HFFc6 (cell line): ENCODE measurements at regions not wholly inside any gene's neighbourhood (a gene's known extent, or its start where the extent isn't known, plus 50 kb on each side); places are given as distances from the start of the nearest gene placed in this dataset.

Source experiments
- DNase-seq: peaks from one replicate; pipeline ENCODE4 v3.0.0-alpha.2; 2018
- H3K27ac Mint-ChIP-seq: 2 replicates; pipeline ENCODE4 v1.8.0; 2020; ENCODE audit warnings: mild to moderate bottlenecking, mixed read lengths
- H3K27me3 Mint-ChIP-seq: 2 replicates; pipeline ENCODE4 v1.8.0; 2021; ENCODE audit warnings: mild to moderate bottlenecking, moderate library complexity, mixed read lengths; ENCODE audit not compliant: insufficient read depth
- H3K36me3 Mint-ChIP-seq: 2 replicates; pipeline ENCODE4 v1.8.0; 2021; ENCODE audit warnings: low read depth, mixed read lengths
- H3K4me1 Mint-ChIP-seq: 2 replicates; pipeline ENCODE4 v1.8.0; 2020; ENCODE audit warnings: low read depth, mixed read lengths
- H3K4me3 Mint-ChIP-seq: 2 replicates; pipeline ENCODE4 v1.8.0; 2020; ENCODE audit warnings: mild to moderate bottlenecking, moderate library complexity, mixed read lengths
- H3K9me3 Mint-ChIP-seq: 2 replicates; pipeline ENCODE4 v1.8.0; 2020; ENCODE audit warnings: mild to moderate bottlenecking, mixed read lengths
- TF ChIP-seq, protein P1 (sequence below): fragments of 200-600 bp; sonication (generic); IDR thresholded peaks from 2 replicates; pipeline ENCODE4 v1.5.0; 2021; ENCODE audit warnings: antibody characterized with exemption, mild to moderate bottlenecking

DNA sequence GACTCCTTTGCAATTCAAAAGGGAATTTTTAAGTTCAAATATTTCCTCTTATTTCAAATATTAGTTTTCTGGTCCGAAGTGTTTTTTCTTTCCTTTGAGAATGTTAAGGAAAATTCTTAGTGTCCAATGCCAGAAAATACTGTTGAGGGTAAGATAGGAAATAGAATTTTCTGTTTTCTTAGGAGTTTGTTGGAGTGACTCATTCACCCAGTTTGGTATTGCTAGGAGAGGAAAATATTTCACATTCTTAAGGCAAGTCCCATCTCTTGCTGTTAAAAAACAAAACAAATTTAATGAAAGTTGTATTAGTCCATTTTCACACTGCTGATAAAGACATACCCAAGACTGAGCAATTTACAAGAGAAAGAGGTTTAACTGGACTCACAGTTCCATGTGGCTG, 349.2 kb upstream of the ADAMTSL1 start:
- H3K36me3 Mint-ChIP-seq: no peaks in the 10 kb centered on the region
- peak; percentile 16 for DNase-seq
- H3K27me3 Mint-ChIP-seq: no peaks in the 10 kb centered on the region; the same call in 1 of the 2 replicates
- H3K4me3 Mint-ChIP-seq: no peak overlapping the region
- peaks cover 9% of the 10 kb centered on the region for H3K4me1 Mint-ChIP-seq
- H3K27ac Mint-ChIP-seq: no peak overlapping the region; the same call in 1 of the 2 replicates
- TF ChIP-seq, protein P1, sequence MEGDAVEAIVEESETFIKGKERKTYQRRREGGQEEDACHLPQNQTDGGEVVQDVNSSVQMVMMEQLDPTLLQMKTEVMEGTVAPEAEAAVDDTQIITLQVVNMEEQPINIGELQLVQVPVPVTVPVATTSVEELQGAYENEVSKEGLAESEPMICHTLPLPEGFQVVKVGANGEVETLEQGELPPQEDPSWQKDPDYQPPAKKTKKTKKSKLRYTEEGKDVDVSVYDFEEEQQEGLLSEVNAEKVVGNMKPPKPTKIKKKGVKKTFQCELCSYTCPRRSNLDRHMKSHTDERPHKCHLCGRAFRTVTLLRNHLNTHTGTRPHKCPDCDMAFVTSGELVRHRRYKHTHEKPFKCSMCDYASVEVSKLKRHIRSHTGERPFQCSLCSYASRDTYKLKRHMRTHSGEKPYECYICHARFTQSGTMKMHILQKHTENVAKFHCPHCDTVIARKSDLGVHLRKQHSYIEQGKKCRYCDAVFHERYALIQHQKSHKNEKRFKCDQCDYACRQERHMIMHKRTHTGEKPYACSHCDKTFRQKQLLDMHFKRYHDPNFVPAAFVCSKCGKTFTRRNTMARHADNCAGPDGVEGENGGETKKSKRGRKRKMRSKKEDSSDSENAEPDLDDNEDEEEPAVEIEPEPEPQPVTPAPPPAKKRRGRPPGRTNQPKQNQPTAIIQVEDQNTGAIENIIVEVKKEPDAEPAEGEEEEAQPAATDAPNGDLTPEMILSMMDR: no peak
- H3K9me3 Mint-ChIP-seq: no peaks in the 10 kb centered on the region

DNA sequence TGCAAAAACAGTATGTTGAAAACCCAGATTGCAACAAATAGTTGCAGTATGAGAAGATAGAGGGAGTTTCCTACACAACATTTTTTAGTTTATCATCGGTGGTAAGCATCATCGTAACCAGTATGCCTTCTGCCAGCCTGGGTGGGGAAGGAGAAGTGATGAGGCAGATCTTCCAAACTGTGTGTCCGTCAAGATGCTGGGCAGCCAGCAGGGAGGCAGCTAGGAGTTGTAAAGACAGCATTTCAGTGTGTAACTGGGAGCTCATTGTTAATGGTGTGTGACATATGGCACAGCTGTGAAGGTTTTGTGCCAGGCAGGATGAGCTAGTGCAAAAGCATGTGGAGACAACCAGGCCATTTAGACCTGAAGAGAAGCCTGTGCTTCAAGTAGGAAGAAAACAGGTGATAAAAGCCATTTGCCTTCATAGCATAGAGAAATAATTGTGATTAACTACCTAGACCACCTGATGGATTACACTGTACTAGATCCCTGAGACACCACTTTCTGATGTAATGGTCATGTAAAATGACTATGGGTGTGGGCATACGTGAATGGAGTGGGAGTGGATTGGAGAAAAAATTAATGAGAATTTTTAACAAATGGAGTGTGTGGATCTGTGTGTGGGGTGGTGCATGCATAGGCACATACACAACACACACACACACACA, 347.0 kb upstream of the ADAMTSL1 start:
- no peaks in the 10 kb centered on the region for H3K36me3 Mint-ChIP-seq
- DNase-seq: no peak
- TF ChIP-seq, protein P1: no peak
- H3K9me3 Mint-ChIP-seq: no peaks in the 10 kb centered on the region
- H3K4me3 Mint-ChIP-seq: no peak overlapping the region
- peaks cover 9% of the 10 kb centered on the region for H3K4me1 Mint-ChIP-seq
- H3K27ac Mint-ChIP-seq: no peak overlapping the region
- no peaks in the 10 kb centered on the region; the same call in 1 of the 2 replicates for H3K27me3 Mint-ChIP-seq

DNA sequence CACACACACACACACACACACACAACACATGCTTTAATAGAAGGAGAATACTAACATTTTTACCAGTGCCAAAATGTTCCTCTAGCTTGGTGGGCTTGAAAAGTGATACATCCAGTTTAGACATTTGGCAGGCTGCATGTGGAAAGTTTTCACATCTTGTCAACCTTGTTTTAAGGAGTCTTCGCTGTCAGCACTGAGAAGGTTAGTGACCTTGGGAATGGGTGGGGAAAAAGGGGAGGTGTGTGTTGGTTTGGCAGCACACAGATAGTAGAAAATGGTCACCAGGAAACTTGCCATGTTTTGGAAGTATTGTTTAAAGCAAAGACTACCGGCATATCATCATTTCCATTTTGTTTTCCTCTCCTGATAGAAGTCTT, 346.5 kb upstream of the ADAMTSL1 start:
- H3K4me1 Mint-ChIP-seq: peaks cover 9% of the 10 kb centered on the region

DNA sequence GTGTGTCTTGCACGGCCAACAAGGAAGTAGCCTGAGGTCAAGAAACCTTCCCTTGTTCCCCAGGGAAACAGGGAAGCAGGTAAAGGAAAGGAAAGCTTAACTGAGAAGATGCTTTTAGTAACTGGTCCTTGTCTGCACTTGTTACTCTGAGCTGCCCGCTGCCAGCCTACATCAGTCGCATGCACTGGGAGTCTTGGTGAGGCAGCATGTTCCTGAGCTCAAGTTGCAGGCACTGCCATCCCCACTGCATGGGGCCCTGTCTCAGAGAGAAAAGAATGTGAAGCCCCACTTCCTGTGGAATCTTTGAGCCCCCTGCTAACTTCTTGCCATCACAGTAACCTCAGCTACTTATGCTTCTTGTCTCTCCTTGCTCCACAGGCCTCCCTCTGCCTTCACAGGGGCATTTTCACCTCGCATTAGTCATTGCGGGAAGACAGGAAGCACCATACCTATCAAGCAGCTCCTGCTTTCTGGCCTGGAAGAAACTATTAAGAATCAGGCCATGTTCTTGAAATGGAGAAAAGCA, 344.1 kb upstream of the ADAMTSL1 start:
- Mint-ChIP-seq H3K4me3 (no peak overlapping the region), H3K9me3 (no peaks in the 10 kb centered on the region), H3K36me3 (no peaks in the 10 kb centered on the region), H3K27me3 (no peaks in the 10 kb centered on the region; the same call in 1 of the 2 replicates), H3K27ac (no peak overlapping the region), H3K4me1 (peaks cover 4% of the 10 kb centered on the region)
- TF ChIP-seq, protein P1: no peak
- no peak for DNase-seq

More for the DNA sequence above, 346.5 kb upstream of the ADAMTSL1 start:
- H3K27ac Mint-ChIP-seq: no peak overlapping the region
- no peak overlapping the region for H3K4me3 Mint-ChIP-seq
- no peaks in the 10 kb centered on the region; the same call in 1 of the 2 replicates for H3K27me3 Mint-ChIP-seq
- TF ChIP-seq, protein P1: no peak
- no peak for DNase-seq
- no peaks in the 10 kb centered on the region for H3K36me3 Mint-ChIP-seq
- no peaks in the 10 kb centered on the region for H3K9me3 Mint-ChIP-seq

DNA sequence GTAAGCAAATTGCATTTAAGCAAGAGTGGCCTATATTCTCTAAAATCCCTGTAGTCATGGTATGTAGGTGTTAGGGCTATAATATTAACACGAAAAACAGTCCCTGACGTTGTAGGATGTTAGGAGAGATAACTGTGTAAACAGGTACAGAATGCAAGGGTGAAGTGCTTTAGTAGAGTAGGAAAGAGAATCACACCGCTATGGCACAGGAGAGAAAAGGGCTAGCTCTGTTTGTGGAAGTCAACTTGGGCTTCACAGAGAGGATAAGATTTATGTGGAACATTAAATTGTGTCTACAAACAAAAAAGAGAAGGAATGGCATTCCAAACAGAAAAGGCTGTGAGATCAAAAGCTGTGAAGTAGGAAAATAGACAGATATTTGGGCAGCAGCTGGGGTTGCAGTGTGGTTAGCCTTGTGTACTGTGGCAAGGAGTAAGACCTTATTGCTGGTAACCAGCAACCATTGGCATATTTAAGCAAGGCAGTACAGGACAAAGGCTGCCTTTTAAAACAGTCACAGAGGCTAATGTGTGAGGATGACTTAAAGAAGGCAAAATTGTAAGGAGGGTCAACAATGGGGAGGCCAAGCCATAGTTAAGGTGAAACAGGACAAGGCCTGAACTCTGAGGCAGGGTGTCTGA, 337.5 kb upstream of the ADAMTSL1 start:
- H3K4me3 Mint-ChIP-seq: no peak overlapping the region
- H3K27me3 Mint-ChIP-seq: no peaks in the 10 kb centered on the region
- DNase-seq: no peak
- no peaks in the 10 kb centered on the region for H3K4me1 Mint-ChIP-seq
- H3K9me3 Mint-ChIP-seq: no peaks in the 10 kb centered on the region
- TF ChIP-seq, protein P1: no peak
- H3K36me3 Mint-ChIP-seq: no peaks in the 10 kb centered on the region
- no peak overlapping the region for H3K27ac Mint-ChIP-seq
